Ascending aorta (tissue), 2 donors: ENCODE measurements at regions not wholly inside any gene's neighbourhood (a gene's known extent, or its start where the extent isn't known, plus 50 kb on each side); places are given as distances from the start of the nearest gene placed in this dataset.
"Not testable (repeated sequence)": the region's sequence is repeated elsewhere in the genome, so short reads cannot be mapped to it uniquely, and the experiment has no call there.

Experiments
- DNase-seq, 2 donors: peaks; one replicate each; pipeline ENCODE4 v3.0.0-alpha.2; 2019; ENCODE audit warnings: low spot score in 2 of 2
- H3K27ac ChIP-seq, 2 donors: fragments of 200-600 bp; sonication (generic); one replicate each; pipeline ENCODE4 v1.5.1; 2016 to 2017; ENCODE audit warnings: mild to moderate bottlenecking in 1 of 2
- H3K27me3 ChIP-seq: fragments of 200-600 bp; sonication (generic); one replicate; pipeline ENCODE4 v1.5.1; 2017
- H3K36me3 ChIP-seq, 2 donors: fragments of 200-600 bp; sonication (generic); one replicate each; pipeline ENCODE4 v1.5.1; 2016
- H3K4me1 ChIP-seq, 2 donors: fragments of 200-600 bp; sonication (generic); one replicate each; pipeline ENCODE4 v1.5.1; 2016 to 2017; ENCODE audit warnings: mild to moderate bottlenecking in 1 of 2
- H3K4me3 ChIP-seq, 2 donors: fragments of 200-600 bp; sonication (generic); one replicate each; pipeline ENCODE4 v1.5.1; 2016 to 2017; ENCODE audit warnings: mild to moderate bottlenecking in 1 of 2
- H3K9me3 ChIP-seq, 2 donors: fragments of 200-600 bp; sonication (generic); one replicate each; pipeline ENCODE4 v1.5.1; 2016
- intact Hi-C: fragments of 100-400 bp; cut with DNase I; formaldehyde crosslinking; loops from one replicate; pipeline ENCODE4 v1.15.1; 2023
- TF ChIP-seq, protein P1 (sequence below), 3 experiments: fragments of 200-600 bp in 2 of 3; fragments of 450-650 bp in 1 of 3; sonication (generic) in 2 of 3; IDR thresholded peaks; one replicate each; pipeline ENCODE4 v1.5.1; 2016 to 2019; ENCODE audit warnings: antibody characterized with exemption in 3 of 3, mild to moderate bottlenecking in 1 of 3, moderate library complexity in 1 of 3

GRCh38 chr6:44738601-44739146 lies 351.2 kb downstream of the CDC5L start:
- intact Hi-C loops, result no loop called here
- H3K36me3 ChIP-seq, result no peaks in the 10 kb centered on the region
- no peak overlapping the region for H3K27ac ChIP-seq
- no peaks in the 10 kb centered on the region for H3K4me1 ChIP-seq
- no peak overlapping the region for H3K4me3 ChIP-seq
- no peak for DNase-seq
- no peaks in the 10 kb centered on the region for H3K27me3 ChIP-seq
- no peaks in the 10 kb centered on the region for H3K9me3 ChIP-seq
- TF ChIP-seq, protein P1, sequence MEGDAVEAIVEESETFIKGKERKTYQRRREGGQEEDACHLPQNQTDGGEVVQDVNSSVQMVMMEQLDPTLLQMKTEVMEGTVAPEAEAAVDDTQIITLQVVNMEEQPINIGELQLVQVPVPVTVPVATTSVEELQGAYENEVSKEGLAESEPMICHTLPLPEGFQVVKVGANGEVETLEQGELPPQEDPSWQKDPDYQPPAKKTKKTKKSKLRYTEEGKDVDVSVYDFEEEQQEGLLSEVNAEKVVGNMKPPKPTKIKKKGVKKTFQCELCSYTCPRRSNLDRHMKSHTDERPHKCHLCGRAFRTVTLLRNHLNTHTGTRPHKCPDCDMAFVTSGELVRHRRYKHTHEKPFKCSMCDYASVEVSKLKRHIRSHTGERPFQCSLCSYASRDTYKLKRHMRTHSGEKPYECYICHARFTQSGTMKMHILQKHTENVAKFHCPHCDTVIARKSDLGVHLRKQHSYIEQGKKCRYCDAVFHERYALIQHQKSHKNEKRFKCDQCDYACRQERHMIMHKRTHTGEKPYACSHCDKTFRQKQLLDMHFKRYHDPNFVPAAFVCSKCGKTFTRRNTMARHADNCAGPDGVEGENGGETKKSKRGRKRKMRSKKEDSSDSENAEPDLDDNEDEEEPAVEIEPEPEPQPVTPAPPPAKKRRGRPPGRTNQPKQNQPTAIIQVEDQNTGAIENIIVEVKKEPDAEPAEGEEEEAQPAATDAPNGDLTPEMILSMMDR (IDR thresholded peaks at IDR 0.05), result no peak

- Histone ChIP-seq H3K27me3 (no peaks in the 10 kb centered on the region), H3K9me3 (no peaks in the 10 kb centered on the region)
These were observed 351.7 kb downstream of the CDC5L start for GRCh38 chr6:44739181-44739580.

DNA sequence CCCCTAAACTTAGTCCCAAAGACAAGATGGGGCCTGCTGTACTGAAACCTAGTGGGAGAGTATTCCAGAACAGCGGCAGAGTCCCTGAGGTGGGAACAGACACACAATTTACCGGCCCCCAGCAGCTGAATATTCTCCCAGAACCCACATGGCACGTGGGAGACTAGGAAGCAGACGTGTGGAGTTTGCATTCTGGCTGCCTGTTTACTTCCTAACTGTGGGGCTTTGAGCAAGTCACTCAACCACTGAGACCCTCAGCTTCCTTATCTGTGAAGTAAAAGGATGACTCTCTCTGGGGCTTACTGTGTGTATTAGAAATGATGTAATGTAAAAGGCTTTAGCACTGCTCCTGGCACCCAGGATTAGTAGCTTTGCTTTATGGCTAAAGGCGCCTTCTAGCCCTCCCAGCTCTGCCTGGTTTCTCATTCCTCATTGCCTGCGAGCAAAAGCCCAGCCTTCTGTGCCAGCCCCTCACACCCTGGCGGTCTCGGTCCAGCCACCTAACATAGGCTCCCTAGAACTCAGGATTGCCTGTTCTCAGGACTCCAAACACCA lies 353.1 kb downstream of the CDC5L start:
- Histone ChIP-seq H3K4me3 (no peak overlapping the region), H3K27me3 (no peaks in the 10 kb centered on the region), H3K9me3 (no peaks in the 10 kb centered on the region), H3K27ac (no peak overlapping the region), H3K4me1 (no peaks in the 10 kb centered on the region), H3K36me3 (no peaks in the 10 kb centered on the region)
- DNase-seq, result no peak
- intact Hi-C loops, result no loop called here
- TF ChIP-seq, protein P1 (IDR thresholded peaks at IDR 0.05), result no peak

More at GRCh38 chr6:44739181-44739580, 351.7 kb downstream of the CDC5L start:
- intact Hi-C loops, result no loop called here
- H3K27ac ChIP-seq, result no peak overlapping the region
- no peaks in the 10 kb centered on the region for H3K36me3 ChIP-seq
- no peak overlapping the region for H3K4me3 ChIP-seq
- H3K4me1 ChIP-seq, result no peaks in the 10 kb centered on the region
- no peak for DNase-seq
- TF ChIP-seq, protein P1 (IDR thresholded peaks at IDR 0.05), result no peak

GRCh38 chr6:44742201-44742600 lies 354.7 kb downstream of the CDC5L start:
- Histone ChIP-seq H3K27ac (no peak overlapping the region), H3K4me3 (no peak overlapping the region), H3K36me3 (no peaks in the 10 kb centered on the region), H3K9me3 (no peaks in the 10 kb centered on the region), H3K27me3 (no peaks in the 10 kb centered on the region), H3K4me1 (no peaks in the 10 kb centered on the region)
- DNase-seq, result no peak
- TF ChIP-seq, protein P1 (IDR thresholded peaks at IDR 0.05), result no peak
- intact Hi-C loops, result no loop called here

DNA sequence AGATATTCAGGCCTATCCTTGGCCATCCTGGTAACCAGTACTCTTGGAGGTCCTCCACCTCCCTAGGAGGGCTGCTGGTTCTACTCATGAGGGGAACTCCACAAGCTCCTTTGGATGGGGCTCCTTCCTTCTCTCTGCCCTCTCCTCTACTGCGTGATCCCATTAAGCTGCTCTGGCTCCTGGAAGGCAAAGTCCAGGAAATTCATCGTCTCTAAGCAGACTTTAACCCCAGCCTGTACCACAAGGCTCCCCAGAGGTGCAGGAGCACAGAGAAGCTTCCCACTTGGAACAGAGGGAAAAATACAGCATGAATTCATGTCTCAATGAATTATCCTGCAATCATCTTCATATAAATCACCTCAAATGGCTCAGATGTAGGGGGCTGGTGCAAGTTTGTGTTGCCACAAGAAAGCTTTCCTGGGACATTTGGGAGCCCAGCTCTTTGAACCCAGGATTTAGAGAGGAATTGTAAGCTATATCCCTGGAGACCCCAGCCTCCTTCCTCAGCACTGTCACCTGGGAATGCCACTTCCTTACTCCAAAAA lies 355.4 kb downstream of the CDC5L start:
- intact Hi-C loops, result no loop called here
- TF ChIP-seq, protein P1 (IDR thresholded peaks at IDR 0.05), result no peak

GRCh38 chr6:44760116-44760515 lies 372.6 kb downstream of the CDC5L start:
- H3K27me3 ChIP-seq, H3K4me3 ChIP-seq, H3K36me3 ChIP-seq, H3K27ac ChIP-seq, intact Hi-C loops, H3K4me1 ChIP-seq, H3K9me3 ChIP-seq, DNase-seq: not testable (repeated sequence)

More for the DNA sequence above, 355.4 kb downstream of the CDC5L start:
- H3K9me3 ChIP-seq, result no peaks in the 10 kb centered on the region
- no peaks in the 10 kb centered on the region for H3K27me3 ChIP-seq
- H3K4me1 ChIP-seq, result no peaks in the 10 kb centered on the region
- no peak overlapping the region for H3K4me3 ChIP-seq
- no peak for DNase-seq
- no peak overlapping the region for H3K27ac ChIP-seq
- no peaks in the 10 kb centered on the region for H3K36me3 ChIP-seq
